GM12891 (cell line): ENCODE measurements at regions not wholly inside any gene's neighbourhood (a gene's known extent, or its start where the extent isn't known, plus 50 kb on each side); places are given as distances from the start of the nearest gene placed in this dataset.

Experiments used
- DNase-seq: peaks from one replicate; pipeline ENCODE4 v3.0.0; 2011; ENCODE audit warnings: low spot score; ENCODE audit not compliant: insufficient read length
- FAIRE-seq: peaks from 2 replicates; lab custom pipeline; 2011; peaks lifted over from hg19 to GRCh38; lab: Jason Lieb, UNC
- PAX5 ChIP-seq: IDR thresholded peaks from 2 replicates; pipeline ENCODE4 v1.6.1; 2011; ENCODE audit warnings: low read length, moderate library complexity, mild to moderate bottlenecking; ENCODE audit not compliant: insufficient read depth, severe bottlenecking
- POLR2A ChIP-seq: IDR thresholded peaks from 2 replicates; pipeline ENCODE4 v1.6.1; 2011; ENCODE audit warnings: low read depth, low read length, control low read depth
- POLR2AphosphoS5 ChIP-seq: IDR thresholded peaks from 2 replicates; pipeline ENCODE4 v1.6.1; 2011; ENCODE audit warnings: low read depth, low read length, control low read depth
- POU2F2 ChIP-seq: IDR thresholded peaks from 2 replicates; pipeline ENCODE4 v1.6.1; 2011; ENCODE audit warnings: low read depth, mild to moderate bottlenecking, control low read depth, low read length, moderate library complexity
- SPI1 ChIP-seq: IDR thresholded peaks from 2 replicates; pipeline ENCODE4 v1.6.1; 2011; ENCODE audit warnings: low read depth, low read length, control low read depth
- TAF1 ChIP-seq: IDR thresholded peaks from 2 replicates; pipeline ENCODE4 v1.6.1; 2011; ENCODE audit warnings: low read depth, low read length, control low read depth

DNA sequence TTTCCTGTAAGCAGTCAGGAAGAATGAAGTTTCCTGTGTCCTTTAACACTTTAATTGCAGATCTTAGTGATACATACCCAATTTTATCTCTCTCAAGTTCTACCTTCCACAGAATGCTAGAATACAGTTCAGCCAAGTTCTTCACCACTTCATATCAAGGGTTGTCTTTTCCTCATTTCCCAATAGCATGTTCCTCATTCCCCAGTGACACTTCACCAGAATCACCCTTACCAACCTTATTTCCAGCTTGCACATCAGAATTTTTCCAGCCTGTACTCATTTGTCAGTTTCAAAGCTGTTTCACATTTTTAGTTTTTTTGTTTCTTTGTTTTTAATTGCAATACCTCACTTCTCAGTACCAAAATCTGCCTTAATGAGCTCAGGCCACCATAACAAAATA, 126.1 kb downstream of the ESM1 start:
- FAIRE-seq, result no peak
- DNase-seq, result no peak
- TF ChIP-seq POU2F2, result no peak
- TF ChIP-seq POLR2AphosphoS5, result no peak
- no peak for TF ChIP-seq TAF1
- no peak for TF ChIP-seq POLR2A
- no peak for TF ChIP-seq PAX5
- TF ChIP-seq SPI1, result no peak

DNA sequence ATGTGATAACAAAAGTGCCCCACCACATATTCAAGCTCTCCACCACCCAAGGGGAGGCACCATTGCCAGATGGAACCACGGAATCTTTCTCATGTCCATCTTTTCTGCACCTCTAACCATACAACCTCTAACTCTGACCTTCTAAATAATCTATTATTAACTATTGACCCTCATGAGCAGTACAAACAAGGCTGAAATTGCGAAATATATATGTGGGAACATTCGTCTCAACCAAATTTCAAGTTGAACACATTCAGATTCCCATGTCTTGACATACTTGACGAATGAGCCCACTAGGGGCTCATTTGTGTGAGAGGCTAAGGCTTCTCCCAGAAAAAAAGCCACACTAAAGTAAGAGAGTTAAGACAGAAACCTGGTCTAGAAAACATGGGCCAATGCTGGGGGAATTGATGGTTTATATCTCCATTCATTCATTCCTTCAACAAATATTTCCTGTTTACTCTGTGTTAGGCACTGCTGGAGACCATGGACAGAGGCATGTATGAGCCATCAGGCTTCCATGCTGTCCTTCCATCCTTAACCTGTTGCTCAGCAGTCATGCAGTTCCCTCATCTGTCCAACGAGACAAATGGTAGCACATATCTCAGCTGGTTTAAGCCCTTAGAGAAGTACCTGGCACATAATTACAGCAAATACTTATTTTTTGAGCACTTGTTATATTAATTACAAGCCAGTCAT, 130.4 kb downstream of the ESM1 start:
- TF ChIP-seq POLR2AphosphoS5 (no peak), PAX5 (no peak), POLR2A (no peak), SPI1 (no peak), POU2F2 (no peak)
- no peak for DNase-seq
- FAIRE-seq, result no peak

DNA sequence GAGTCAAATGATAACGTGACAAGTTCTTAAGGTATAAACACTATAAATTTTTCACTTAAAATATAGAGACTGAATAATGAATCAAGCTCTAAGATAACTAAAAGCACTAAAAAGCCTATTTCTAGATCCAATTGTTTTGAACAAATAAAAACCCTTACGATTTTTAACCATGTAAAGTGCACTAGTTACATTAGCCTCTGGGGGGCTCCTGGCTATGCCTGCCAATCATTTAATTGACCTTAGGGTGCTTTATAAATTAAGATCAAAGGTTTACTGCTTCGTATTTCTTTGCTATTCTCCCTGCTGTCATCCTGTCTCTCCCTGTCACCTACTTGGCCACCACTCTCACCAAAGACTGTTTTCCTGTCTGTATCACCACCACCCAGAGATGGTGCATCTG, 133.4 kb downstream of the ESM1 start:
- TF ChIP-seq POLR2AphosphoS5 (no peak), SPI1 (no peak), PAX5 (no peak), TAF1 (no peak), POLR2A (no peak), POU2F2 (no peak)
- DNase-seq (no peak), FAIRE-seq (no peak)

DNA sequence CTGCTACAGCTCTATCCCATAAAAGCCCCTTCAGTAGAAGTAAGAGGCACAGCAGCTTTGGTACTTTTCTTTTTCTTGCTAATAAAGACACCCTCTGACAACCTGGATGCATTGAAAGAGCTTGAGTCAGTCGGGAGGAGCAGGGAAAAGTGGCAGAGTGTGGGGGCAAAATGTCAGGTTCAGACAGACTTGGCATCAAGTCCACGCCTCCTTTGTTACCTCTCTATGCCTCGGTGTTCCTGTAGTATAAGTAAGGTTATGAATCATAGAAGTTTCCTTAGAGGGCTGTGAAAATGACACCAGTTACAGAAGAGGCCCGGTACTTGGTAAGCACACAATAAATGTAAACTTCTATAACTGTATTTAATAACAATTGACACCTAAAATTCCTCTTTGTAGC, 133.9 kb downstream of the ESM1 start:
- no peak for FAIRE-seq
- DNase-seq, result no peak
- TF ChIP-seq POLR2A (no peak), TAF1 (no peak), PAX5 (no peak), POU2F2 (no peak), SPI1 (no peak), POLR2AphosphoS5 (no peak)

DNA sequence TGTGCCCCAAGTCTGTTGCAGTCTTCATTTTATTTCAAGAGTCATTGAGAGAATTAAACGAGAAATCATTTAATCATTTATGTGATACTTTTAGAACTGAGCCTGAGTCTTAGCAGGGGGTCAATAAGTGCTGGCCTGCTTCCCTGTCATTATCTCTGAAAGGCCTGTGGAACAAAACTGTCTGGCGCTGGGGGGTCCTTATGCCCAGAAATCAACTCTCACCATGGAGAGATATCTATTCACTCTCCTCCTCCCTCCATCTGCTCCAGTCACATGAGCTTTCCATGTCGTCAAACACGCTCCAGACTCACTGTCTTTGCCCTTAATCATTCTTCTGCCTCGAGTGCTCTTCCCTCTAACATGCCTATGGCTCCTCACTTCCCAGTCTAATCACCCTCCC, 136.8 kb downstream of the ESM1 start:
- DNase-seq (no peak), FAIRE-seq (no peak)
- no peak for TF ChIP-seq PAX5
- no peak for TF ChIP-seq TAF1
- no peak for TF ChIP-seq SPI1

DNA sequence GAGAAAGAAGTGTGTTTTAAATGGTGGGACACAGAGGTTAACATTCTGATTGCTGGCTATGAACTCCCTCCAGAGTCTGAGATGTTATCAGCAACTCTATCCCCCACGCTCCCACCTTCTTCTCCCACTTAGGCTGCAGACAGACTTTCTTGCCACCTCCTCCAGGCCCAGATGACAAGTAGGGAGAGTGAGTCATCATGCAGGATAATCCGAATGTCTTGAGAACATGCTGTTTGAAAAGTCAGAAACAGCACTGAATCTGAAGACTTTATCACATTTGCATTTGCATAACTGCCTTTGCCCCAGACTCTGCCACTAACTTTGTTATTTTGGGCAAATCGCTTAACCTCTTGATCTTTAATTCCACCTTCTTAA, 139.8 kb downstream of the ESM1 start:
- DNase-seq (no peak), FAIRE-seq (no peak)
- no peak for TF ChIP-seq SPI1
- no peak for TF ChIP-seq POLR2AphosphoS5
- no peak for TF ChIP-seq POLR2A
- no peak for TF ChIP-seq PAX5
- no peak for TF ChIP-seq TAF1
- TF ChIP-seq POU2F2, result no peak

DNA sequence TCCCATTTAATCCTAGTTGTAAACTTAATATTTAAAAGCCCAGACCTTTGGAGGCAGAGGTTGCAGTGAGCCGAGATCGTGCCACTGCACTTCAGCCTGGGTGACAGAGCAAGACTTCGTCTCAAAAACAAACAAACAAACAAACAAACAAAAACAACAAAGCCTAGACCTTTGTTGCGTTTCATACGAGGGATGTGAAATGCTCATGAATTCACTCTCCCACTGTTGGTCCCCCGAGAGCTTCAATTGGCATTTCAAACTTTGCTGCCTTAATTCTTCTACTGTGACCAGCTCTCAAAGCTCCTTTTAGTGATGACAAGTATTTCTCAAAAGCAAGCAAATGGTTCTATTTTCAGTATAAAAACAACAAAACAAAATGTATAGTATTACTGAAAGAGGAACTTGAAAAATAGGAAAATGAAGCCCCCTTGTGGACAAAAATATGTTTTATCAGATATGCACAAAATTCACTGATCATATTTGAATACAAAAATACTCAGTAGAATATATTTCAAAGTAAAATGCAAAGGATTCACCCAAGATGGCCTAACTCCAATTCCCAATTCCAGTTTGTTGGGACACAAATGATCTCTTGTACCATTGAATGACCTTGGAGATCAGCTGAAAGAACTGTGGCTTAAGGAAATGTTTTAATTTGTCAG, 140.4 kb downstream of the ESM1 start:
- DNase-seq, result no peak
- TF ChIP-seq POLR2A (no peak), TAF1 (no peak), PAX5 (no peak), POLR2AphosphoS5 (no peak), SPI1 (no peak), POU2F2 (no peak)
- FAIRE-seq, result no peak

DNA sequence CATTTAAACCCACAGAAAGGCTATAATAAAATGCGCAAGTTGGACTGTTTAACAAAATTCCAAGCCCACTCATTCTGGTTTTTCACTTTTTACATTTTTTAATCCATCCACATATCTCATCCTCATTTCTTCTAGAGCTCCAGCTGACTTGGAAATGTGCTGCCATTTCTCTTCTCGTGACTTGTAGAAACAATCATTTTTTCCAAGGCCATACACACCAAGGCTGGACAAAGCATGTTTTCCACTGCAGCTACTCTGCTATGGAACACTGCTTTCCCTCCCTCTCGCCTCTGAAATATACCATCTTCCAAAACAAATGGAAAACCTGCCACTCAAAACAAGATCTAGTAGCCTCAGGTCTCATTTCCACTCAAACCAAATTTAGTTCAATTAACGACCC, 141.1 kb downstream of the ESM1 start:
- DNase-seq (no peak), FAIRE-seq (no peak)
- no peak for TF ChIP-seq TAF1
- TF ChIP-seq PAX5, result no peak
- no peak for TF ChIP-seq POLR2AphosphoS5
- no peak for TF ChIP-seq POLR2A
- no peak for TF ChIP-seq POU2F2
- TF ChIP-seq SPI1, result no peak

DNA sequence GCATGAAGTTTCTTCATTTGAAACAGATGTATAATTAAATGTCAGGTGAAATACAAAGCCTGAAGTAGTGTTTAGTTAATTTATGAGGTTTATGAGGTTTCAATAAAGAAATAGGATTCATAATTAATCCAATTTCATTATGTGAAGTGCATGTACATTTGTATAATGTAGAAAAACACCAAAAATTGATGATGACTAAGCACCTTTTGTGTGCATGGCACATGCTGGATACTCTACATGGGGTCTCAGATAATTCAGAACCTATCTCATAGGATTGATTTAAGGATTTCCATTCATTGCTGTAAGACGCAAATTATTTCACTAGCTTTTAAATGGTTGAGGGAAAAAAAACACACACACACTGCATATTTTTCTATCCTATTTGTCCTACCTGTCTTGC, 143.9 kb downstream of the ESM1 start:
- FAIRE-seq (no peak), DNase-seq (no peak)
- TF ChIP-seq SPI1 (no peak), TAF1 (no peak), POU2F2 (no peak), POLR2AphosphoS5 (no peak), PAX5 (no peak), POLR2A (no peak)
